ENCODE measurements at regions not wholly inside any gene's neighbourhood (a gene's known extent, or its start where the extent isn't known, plus 50 kb on each side); places are given as distances from the start of the nearest gene placed in this dataset.
A peak's percentile ranks its signal among the peaks of the same experiment; 100 is the strongest.

GRCh38 chr15:70291305-70292075 lies 193.8 kb upstream of the TLE3 start:
- Histone ChIP-seq H3K9me3 (no peaks in the 10 kb centered on the region), H3K27ac (no peak overlapping the region), H3K36me3 (no peaks in the 10 kb centered on the region), H3K4me3 (no peak overlapping the region), H3K4me1 (peaks cover 5 to 28% (median 22%) of the 10 kb centered on the region in 4 donors), H3K27me3 (no peaks in the 10 kb centered on the region)
- intact Hi-C loops (cut with DNase I; ENCODE audit: low total_unique reads) = no loop called here
- no peak for DNase-seq
- TF ChIP-seq POLR2AphosphoS5 (IDR thresholded peaks at IDR 0.05) (no peak), CTCF (IDR thresholded peaks at IDR 0.05) (no peak)
- 64 to 81% (median 71%) methylated on average over 10 of the region's 10 CpGs for WGBS, 5 donors

- no peak for TF ChIP-seq POLR2AphosphoS5 (IDR thresholded peaks at IDR 0.05)
- TF ChIP-seq CTCF (IDR thresholded peaks at IDR 0.05) = no peak
- Histone ChIP-seq H3K4me3 (no peak overlapping the region), H3K4me1 (peaks cover 5 to 36% (median 26%) of the 10 kb centered on the region in 4 donors), H3K27me3 (no peaks in the 10 kb centered on the region), H3K9me3 (no peaks in the 10 kb centered on the region), H3K36me3 (no peaks in the 10 kb centered on the region), H3K27ac (no peak overlapping the region)
- intact Hi-C loops (cut with DNase I; ENCODE audit: low total_unique reads) = no loop called here
- DNase-seq = no peak
- WGBS, 5 donors = 94 to 99% (median 97%) methylated on average over 6 of the region's 6 CpGs
Observed at GRCh38 chr15:70290708-70291107, 193.0 kb upstream of the TLE3 start.

GRCh38 chr15:70289191-70289955 lies 191.7 kb upstream of the TLE3 start:
- Histone ChIP-seq H3K4me1 (peaks cover 8 to 45% (median 31%) of the 10 kb centered on the region in 4 donors), H3K27me3 (no peaks in the 10 kb centered on the region), H3K9me3 (no peaks in the 10 kb centered on the region), H3K36me3 (no peaks in the 10 kb centered on the region), H3K4me3 (no peak overlapping the region), H3K27ac (peak overlapping the region in 3 of 5 donors; percentile 14 to 41 (median 27))
- WGBS, 5 donors = 34 to 52% (median 45%) methylated on average over 8 of the region's 8 CpGs
- TF ChIP-seq POLR2A (IDR thresholded peaks at IDR 0.05) (no peak), POLR2AphosphoS5 (IDR thresholded peaks at IDR 0.05) (no peak), CTCF (IDR thresholded peaks at IDR 0.05) (no peak), EP300 (IDR thresholded peaks at IDR 0.05) (no peak)
- peak; percentile 28 to 87 for DNase-seq
- intact Hi-C loops (cut with DNase I; ENCODE audit: low total_unique reads) = no loop called here

GRCh38 chr15:70286113-70286806 lies 188.5 kb upstream of the TLE3 start:
- intact Hi-C loops (cut with DNase I; ENCODE audit: low total_unique reads) = no loop called here

More at GRCh38 chr15:70286113-70286806, 188.5 kb upstream of the TLE3 start:
- H3K4me1 ChIP-seq = peaks cover 11 to 39% (median 22%) of the 10 kb centered on the region in 4 donors
- H3K27me3 ChIP-seq = no peaks in the 10 kb centered on the region
- no peaks in the 10 kb centered on the region for H3K36me3 ChIP-seq
- no peak overlapping the region for H3K27ac ChIP-seq
- H3K9me3 ChIP-seq = no peaks in the 10 kb centered on the region
- TF ChIP-seq EP300 (IDR thresholded peaks at IDR 0.05) = no peak
- no peak for TF ChIP-seq POLR2A (IDR thresholded peaks at IDR 0.05)
- no peak for TF ChIP-seq CTCF (IDR thresholded peaks at IDR 0.05)
- no peak for TF ChIP-seq POLR2AphosphoS5 (IDR thresholded peaks at IDR 0.05)
- no peak for DNase-seq
- no peak overlapping the region for H3K4me3 ChIP-seq
- whole genome bisulfite sequencing, 5 donors = 61 to 83% (median 79%) methylated on average over 5 of the region's 5 CpGs

Measured in stomach (tissue), 8 donors.